ENCODE measurements at regions not wholly inside any gene's neighbourhood (a gene's known extent, or its start where the extent isn't known, plus 50 kb on each side); places are given as distances from the start of the nearest gene placed in this dataset.

DNA sequence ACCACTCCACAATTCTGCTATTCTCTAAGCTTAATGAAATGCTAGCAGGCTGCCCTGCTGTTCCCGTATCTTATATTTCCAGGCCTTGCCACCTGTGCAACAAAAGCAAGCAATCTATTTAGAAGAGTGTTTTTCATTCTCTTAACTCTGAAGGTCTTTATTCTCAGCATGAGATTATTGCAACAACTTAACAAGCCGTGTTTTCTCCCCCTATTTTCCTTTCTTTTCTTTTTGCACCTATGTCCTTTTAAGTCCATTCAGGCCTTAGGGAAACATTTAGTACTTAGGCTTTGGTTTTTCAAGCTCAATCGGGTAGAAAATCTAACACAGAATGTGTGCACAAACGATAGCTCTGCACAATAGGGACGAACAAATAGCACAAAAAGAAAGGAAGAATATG, 89.6 kb upstream of the DMRTA1 start:
- 83% methylated on average over 5 of the region's 5 CpGs for WGBS
- H3K27ac ChIP-seq (ENCODE audit: low read depth in 1 of 2, low read length in 1 of 2): no peak overlapping the region
- no peak for DNase-seq (ENCODE audit: low read depth in 6 of 9, low spot score in 9 of 9)
- no peaks in the 10 kb centered on the region for H3K36me3 ChIP-seq (ENCODE audit: control insufficient read depth in 2 of 2, insufficient read depth in 2 of 2, low read length in 1 of 2)
- no peaks in the 10 kb centered on the region for H3K9me3 ChIP-seq (ENCODE audit: control insufficient read depth in 2 of 2, insufficient read depth in 1 of 2, low read length in 1 of 2)
- no peaks in the 10 kb centered on the region for H3K4me1 ChIP-seq (ENCODE audit: control insufficient read depth in 2 of 2, insufficient read depth in 2 of 2, low read length in 2 of 2)
- no peaks in the 10 kb centered on the region for H3K27me3 ChIP-seq (ENCODE audit: control insufficient read depth in 2 of 2, insufficient read depth in 1 of 2, low read length in 1 of 2)
- H3K4me3 ChIP-seq (ENCODE audit: low read length in 2 of 2): no peak overlapping the region

DNA sequence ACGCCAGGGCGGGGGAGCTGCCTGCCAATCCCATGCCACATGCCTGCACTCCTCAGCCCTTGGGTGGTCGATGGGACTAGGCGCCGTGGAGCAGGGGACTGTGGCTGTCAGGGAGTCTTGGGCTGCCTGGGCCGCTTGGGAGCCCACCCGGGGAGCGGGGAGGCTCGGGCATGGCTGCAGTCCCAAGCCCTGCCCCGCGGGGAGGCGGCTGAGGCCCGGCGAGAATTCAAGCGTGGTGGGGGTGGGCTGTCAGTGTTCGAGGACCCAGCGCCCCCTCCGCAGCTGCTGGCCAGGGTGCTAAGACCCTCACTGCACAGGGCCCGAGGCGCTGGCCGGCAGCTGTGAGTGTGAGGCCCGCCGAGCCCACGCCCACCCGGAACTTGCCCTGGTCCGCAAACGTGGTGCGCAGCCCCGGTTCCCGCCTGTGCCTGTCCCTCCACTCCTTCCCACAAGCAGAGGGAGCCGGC, 83.2 kb upstream of the DMRTA1 start:
- no peaks in the 10 kb centered on the region for H3K4me1 ChIP-seq (ENCODE audit: control insufficient read depth in 2 of 2, insufficient read depth in 2 of 2, low read length in 2 of 2)
- DNase-seq (ENCODE audit: low read depth in 6 of 9, low spot score in 9 of 9): no peak
- no peaks in the 10 kb centered on the region for H3K36me3 ChIP-seq (ENCODE audit: control insufficient read depth in 2 of 2, insufficient read depth in 2 of 2, low read length in 1 of 2)
- 94% methylated on average over 31 of the region's 31 CpGs for WGBS
- no peak overlapping the region for H3K27ac ChIP-seq (ENCODE audit: low read depth in 1 of 2, low read length in 1 of 2)
- no peak overlapping the region for H3K4me3 ChIP-seq (ENCODE audit: low read length in 2 of 2)
- no peaks in the 10 kb centered on the region for H3K27me3 ChIP-seq (ENCODE audit: control insufficient read depth in 2 of 2, insufficient read depth in 1 of 2, low read length in 1 of 2)
- H3K9me3 ChIP-seq (ENCODE audit: control insufficient read depth in 2 of 2, insufficient read depth in 1 of 2, low read length in 1 of 2): peaks cover 0 to 8% of the 10 kb centered on the region in 2 donors

DNA sequence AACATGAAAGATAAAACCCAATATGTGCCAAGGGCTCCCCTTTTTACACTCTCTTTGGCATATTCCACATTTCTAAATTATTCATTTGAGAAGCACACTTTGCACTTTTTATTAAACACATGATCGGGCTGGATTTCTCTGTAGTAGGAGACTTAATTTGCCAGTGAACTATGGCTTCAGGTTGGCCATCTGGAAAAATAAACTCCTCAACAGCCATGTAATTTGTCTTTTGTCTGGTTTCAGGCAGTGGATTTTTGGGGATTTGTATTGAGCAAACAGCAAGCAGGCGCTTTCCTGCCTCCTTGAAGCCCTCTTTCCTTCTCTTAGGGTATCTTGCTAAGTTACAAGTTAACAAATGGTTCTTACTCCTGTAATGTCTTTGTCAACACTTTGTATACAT, 73.0 kb upstream of the DMRTA1 start:
- WGBS: 90% methylated on average over 2 of the region's 2 CpGs
- Histone ChIP-seq H3K4me1 (ENCODE audit: control insufficient read depth in 2 of 2, insufficient read depth in 2 of 2, low read length in 2 of 2) (no peaks in the 10 kb centered on the region), H3K9me3 (ENCODE audit: control insufficient read depth in 2 of 2, insufficient read depth in 1 of 2, low read length in 1 of 2) (no peaks in the 10 kb centered on the region), H3K4me3 (ENCODE audit: low read length in 2 of 2) (no peak overlapping the region), H3K27me3 (ENCODE audit: control insufficient read depth in 2 of 2, insufficient read depth in 1 of 2, low read length in 1 of 2) (no peaks in the 10 kb centered on the region), H3K36me3 (ENCODE audit: control insufficient read depth in 2 of 2, insufficient read depth in 2 of 2, low read length in 1 of 2) (no peaks in the 10 kb centered on the region), H3K27ac (ENCODE audit: low read depth in 1 of 2, low read length in 1 of 2) (no peak overlapping the region)
- no peak for DNase-seq (ENCODE audit: low read depth in 6 of 9, low spot score in 9 of 9)

DNA sequence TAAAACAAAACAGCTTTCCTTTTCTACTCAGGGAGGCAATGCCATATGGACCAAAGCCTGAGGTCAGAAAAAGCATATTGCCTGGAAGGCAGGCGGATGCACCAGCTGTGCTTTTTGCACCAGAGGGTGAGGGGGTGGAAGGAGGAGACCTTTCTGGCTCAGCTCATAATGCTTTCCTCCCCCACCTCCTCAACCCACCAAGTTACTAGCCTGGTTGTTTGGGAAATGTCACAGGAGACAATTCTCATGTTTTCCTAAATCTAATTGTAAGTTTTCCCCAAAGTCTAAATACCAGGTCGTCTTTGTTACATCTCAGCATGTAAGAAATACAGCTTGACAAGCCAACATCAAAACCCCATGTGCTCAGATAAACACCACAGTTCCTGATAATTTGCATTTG, 72.6 kb upstream of the DMRTA1 start:
- Histone ChIP-seq H3K9me3 (ENCODE audit: control insufficient read depth in 2 of 2, insufficient read depth in 1 of 2, low read length in 1 of 2) (no peaks in the 10 kb centered on the region), H3K27ac (ENCODE audit: low read depth in 1 of 2, low read length in 1 of 2) (no peak overlapping the region), H3K4me3 (ENCODE audit: low read length in 2 of 2) (no peak overlapping the region), H3K36me3 (ENCODE audit: control insufficient read depth in 2 of 2, insufficient read depth in 2 of 2, low read length in 1 of 2) (no peaks in the 10 kb centered on the region), H3K4me1 (ENCODE audit: control insufficient read depth in 2 of 2, insufficient read depth in 2 of 2, low read length in 2 of 2) (no peaks in the 10 kb centered on the region), H3K27me3 (ENCODE audit: control insufficient read depth in 2 of 2, insufficient read depth in 1 of 2, low read length in 1 of 2) (no peaks in the 10 kb centered on the region)
- WGBS: 60% methylated on average over 2 of the region's 2 CpGs
- no peak for DNase-seq (ENCODE audit: low read depth in 6 of 9, low spot score in 9 of 9)

DNA sequence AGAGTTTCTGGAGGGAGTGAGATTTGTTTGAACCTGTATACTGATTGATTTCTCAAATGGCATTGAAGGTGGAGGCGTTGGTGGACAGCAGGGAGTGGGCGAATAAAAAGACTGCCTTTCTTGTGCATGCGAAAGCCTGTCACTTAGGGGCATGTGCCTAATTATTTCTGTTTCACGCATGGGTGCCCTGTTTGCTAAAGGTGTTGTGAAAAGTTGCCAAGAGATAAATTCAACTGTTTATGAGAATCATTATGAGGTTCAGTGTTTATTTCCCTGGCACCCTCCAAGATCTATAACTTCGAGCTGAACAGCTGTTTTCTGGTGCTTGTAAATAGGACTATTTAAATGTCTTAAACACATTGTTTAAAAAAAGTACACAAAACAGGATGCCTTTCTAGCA, 67.4 kb upstream of the DMRTA1 start:
- no peak for DNase-seq (ENCODE audit: low read depth in 6 of 9, low spot score in 9 of 9)
- no peaks in the 10 kb centered on the region for H3K36me3 ChIP-seq (ENCODE audit: control insufficient read depth in 2 of 2, insufficient read depth in 2 of 2, low read length in 1 of 2)
- no peak overlapping the region for H3K4me3 ChIP-seq (ENCODE audit: low read length in 2 of 2)
- 80% methylated on average over 5 of the region's 5 CpGs for WGBS
- no peak overlapping the region for H3K27ac ChIP-seq (ENCODE audit: low read depth in 1 of 2, low read length in 1 of 2)
- no peaks in the 10 kb centered on the region for H3K9me3 ChIP-seq (ENCODE audit: control insufficient read depth in 2 of 2, insufficient read depth in 1 of 2, low read length in 1 of 2)
- H3K4me1 ChIP-seq (ENCODE audit: control insufficient read depth in 2 of 2, insufficient read depth in 2 of 2, low read length in 2 of 2): no peaks in the 10 kb centered on the region
- no peaks in the 10 kb centered on the region for H3K27me3 ChIP-seq (ENCODE audit: control insufficient read depth in 2 of 2, insufficient read depth in 1 of 2, low read length in 1 of 2)

DNA sequence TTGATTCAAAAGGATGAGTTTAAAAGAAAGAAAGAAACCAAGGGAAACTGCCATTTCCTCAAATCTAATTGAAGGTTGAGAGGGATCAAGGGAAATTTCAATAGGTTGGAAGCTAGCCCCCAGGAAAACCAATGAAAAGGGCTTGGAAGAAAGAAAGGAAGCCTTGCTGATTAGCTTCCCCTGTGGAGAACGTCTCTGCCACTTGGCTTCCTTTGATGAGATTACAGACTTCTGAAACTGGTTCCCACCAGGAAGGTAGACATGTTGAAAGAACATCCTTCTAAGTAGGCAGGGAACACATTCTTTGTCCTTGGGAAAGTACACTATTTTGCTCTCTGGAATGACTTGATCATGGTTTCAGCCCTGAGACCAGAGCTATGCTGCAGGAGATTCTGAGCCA, 65.5 kb upstream of the DMRTA1 start:
- H3K4me1 ChIP-seq (ENCODE audit: control insufficient read depth in 2 of 2, insufficient read depth in 2 of 2, low read length in 2 of 2): no peaks in the 10 kb centered on the region
- no peaks in the 10 kb centered on the region for H3K9me3 ChIP-seq (ENCODE audit: control insufficient read depth in 2 of 2, insufficient read depth in 1 of 2, low read length in 1 of 2)
- no peaks in the 10 kb centered on the region for H3K27me3 ChIP-seq (ENCODE audit: control insufficient read depth in 2 of 2, insufficient read depth in 1 of 2, low read length in 1 of 2)
- no peaks in the 10 kb centered on the region for H3K36me3 ChIP-seq (ENCODE audit: control insufficient read depth in 2 of 2, insufficient read depth in 2 of 2, low read length in 1 of 2)
- WGBS: 29% methylated on average over 1 of the region's 1 CpG
- no peak overlapping the region for H3K27ac ChIP-seq (ENCODE audit: low read depth in 1 of 2, low read length in 1 of 2)
- DNase-seq (ENCODE audit: low read depth in 6 of 9, low spot score in 9 of 9): no peak
- no peak overlapping the region for H3K4me3 ChIP-seq (ENCODE audit: low read length in 2 of 2)

DNA sequence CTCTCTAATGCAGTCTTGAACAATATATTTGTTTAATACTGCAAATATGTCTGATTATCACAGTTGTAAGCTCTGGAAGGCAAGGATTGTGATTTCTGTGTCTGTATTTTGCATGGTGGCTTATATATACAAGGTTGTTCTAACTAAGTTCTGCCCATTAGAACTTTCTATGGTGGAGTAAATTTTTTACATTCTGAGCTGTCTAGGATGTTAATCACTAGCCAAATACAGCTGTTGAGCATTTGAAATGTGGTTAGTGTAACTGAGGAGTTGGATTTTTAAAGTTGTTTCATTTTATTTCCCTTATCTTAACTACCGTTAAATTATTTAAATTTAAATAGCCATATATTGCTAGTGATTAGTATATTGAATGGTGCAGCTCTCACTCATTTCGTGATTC, 64.3 kb upstream of the DMRTA1 start:
- no peaks in the 10 kb centered on the region for H3K27me3 ChIP-seq (ENCODE audit: control insufficient read depth in 2 of 2, insufficient read depth in 1 of 2, low read length in 1 of 2)
- no peak for DNase-seq (ENCODE audit: low read depth in 6 of 9, low spot score in 9 of 9)
- no peaks in the 10 kb centered on the region for H3K36me3 ChIP-seq (ENCODE audit: control insufficient read depth in 2 of 2, insufficient read depth in 2 of 2, low read length in 1 of 2)
- no peak overlapping the region for H3K27ac ChIP-seq (ENCODE audit: low read depth in 1 of 2, low read length in 1 of 2)
- WGBS: 77% methylated on average over 2 of the region's 2 CpGs
- no peaks in the 10 kb centered on the region for H3K9me3 ChIP-seq (ENCODE audit: control insufficient read depth in 2 of 2, insufficient read depth in 1 of 2, low read length in 1 of 2)
- H3K4me3 ChIP-seq (ENCODE audit: low read length in 2 of 2): no peak overlapping the region
- H3K4me1 ChIP-seq (ENCODE audit: control insufficient read depth in 2 of 2, insufficient read depth in 2 of 2, low read length in 2 of 2): no peaks in the 10 kb centered on the region

DNA sequence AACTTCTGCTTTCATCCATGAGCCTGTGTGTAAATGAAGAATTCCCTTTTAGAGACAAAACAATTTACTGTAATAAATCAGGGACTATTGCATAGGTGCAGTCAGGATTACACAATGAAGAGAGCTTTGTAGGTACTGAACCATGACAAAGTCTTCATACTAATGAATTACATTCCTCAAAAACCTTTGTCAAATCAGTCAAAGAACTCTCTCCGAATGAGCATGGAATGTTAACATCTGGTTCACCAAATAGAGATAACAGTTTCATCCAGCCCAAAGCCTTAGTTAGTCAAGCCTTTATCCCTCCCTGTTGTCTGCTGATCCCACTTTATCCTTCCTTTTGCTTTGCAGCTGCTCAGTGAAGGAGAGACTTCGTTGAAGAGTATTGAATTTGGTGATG, 62.9 kb upstream of the DMRTA1 start:
- H3K9me3 ChIP-seq (ENCODE audit: control insufficient read depth in 2 of 2, insufficient read depth in 1 of 2, low read length in 1 of 2): no peaks in the 10 kb centered on the region
- H3K27ac ChIP-seq (ENCODE audit: low read depth in 1 of 2, low read length in 1 of 2): no peak overlapping the region
- H3K36me3 ChIP-seq (ENCODE audit: control insufficient read depth in 2 of 2, insufficient read depth in 2 of 2, low read length in 1 of 2): no peaks in the 10 kb centered on the region
- H3K4me3 ChIP-seq (ENCODE audit: low read length in 2 of 2): no peak overlapping the region
- H3K27me3 ChIP-seq (ENCODE audit: control insufficient read depth in 2 of 2, insufficient read depth in 1 of 2, low read length in 1 of 2): no peaks in the 10 kb centered on the region
- no peak for DNase-seq (ENCODE audit: low read depth in 6 of 9, low spot score in 9 of 9)
- 86% methylated on average over 2 of the region's 2 CpGs for WGBS
- H3K4me1 ChIP-seq (ENCODE audit: control insufficient read depth in 2 of 2, insufficient read depth in 2 of 2, low read length in 2 of 2): no peaks in the 10 kb centered on the region

DNA sequence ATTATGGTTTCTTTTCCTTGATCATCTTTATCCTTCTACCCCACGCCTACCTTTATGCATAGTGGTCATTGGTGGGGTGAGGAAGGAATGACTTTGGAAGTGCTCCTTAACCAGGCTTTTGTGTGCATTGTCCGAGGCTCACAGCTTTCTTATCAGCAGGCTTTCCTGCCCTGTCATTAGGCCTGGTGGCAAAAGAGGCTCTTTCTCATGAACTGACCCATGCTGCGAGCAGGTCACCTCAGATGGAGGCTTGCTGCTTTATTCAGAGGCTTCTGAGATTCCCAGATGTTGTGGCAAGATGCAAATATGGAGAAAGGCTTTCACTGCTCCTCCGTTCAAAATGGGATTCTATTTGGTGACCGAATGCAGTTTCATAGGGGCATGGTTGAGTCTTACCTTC, 57.4 kb upstream of the DMRTA1 start:
- no peaks in the 10 kb centered on the region for H3K4me1 ChIP-seq (ENCODE audit: control insufficient read depth in 2 of 2, insufficient read depth in 2 of 2, low read length in 2 of 2)
- H3K4me3 ChIP-seq (ENCODE audit: low read length in 2 of 2): no peak overlapping the region
- H3K27ac ChIP-seq (ENCODE audit: low read depth in 1 of 2, low read length in 1 of 2): no peak overlapping the region
- H3K27me3 ChIP-seq (ENCODE audit: control insufficient read depth in 2 of 2, insufficient read depth in 1 of 2, low read length in 1 of 2): no peaks in the 10 kb centered on the region
- WGBS: 67% methylated on average over 5 of the region's 5 CpGs
- H3K9me3 ChIP-seq (ENCODE audit: control insufficient read depth in 2 of 2, insufficient read depth in 1 of 2, low read length in 1 of 2): no peaks in the 10 kb centered on the region
- no peak for DNase-seq (ENCODE audit: low read depth in 6 of 9, low spot score in 9 of 9)
- no peaks in the 10 kb centered on the region for H3K36me3 ChIP-seq (ENCODE audit: control insufficient read depth in 2 of 2, insufficient read depth in 2 of 2, low read length in 1 of 2)

DNA sequence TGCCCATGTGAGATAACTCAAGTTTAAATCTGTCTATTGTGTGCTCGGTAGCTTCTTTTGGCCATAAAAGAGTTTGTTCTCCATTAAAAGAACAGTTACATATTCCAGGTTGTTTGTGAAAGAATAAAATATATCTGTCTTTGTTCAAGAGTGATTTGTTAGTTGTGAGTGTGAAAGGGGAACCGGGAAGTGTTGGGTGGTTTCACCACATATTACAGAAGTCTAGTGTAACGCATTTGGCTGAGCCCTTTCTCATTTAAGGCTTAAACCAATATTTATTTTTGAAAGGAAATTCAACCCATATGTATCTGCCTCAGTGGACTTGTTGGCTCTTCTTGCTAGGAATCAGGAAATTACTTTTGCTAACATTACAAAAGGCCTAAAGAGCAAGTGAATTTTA, 54.1 kb upstream of the DMRTA1 start:
- no peak overlapping the region for H3K4me3 ChIP-seq (ENCODE audit: low read length in 2 of 2)
- no peak overlapping the region for H3K27ac ChIP-seq (ENCODE audit: low read depth in 1 of 2, low read length in 1 of 2)
- WGBS: 76% methylated on average over 3 of the region's 3 CpGs
- H3K4me1 ChIP-seq (ENCODE audit: control insufficient read depth in 2 of 2, insufficient read depth in 2 of 2, low read length in 2 of 2): no peaks in the 10 kb centered on the region
- no peaks in the 10 kb centered on the region for H3K9me3 ChIP-seq (ENCODE audit: control insufficient read depth in 2 of 2, insufficient read depth in 1 of 2, low read length in 1 of 2)
- no peaks in the 10 kb centered on the region for H3K27me3 ChIP-seq (ENCODE audit: control insufficient read depth in 2 of 2, insufficient read depth in 1 of 2, low read length in 1 of 2)
- DNase-seq (ENCODE audit: low read depth in 6 of 9, low spot score in 9 of 9): no peak
- H3K36me3 ChIP-seq (ENCODE audit: control insufficient read depth in 2 of 2, insufficient read depth in 2 of 2, low read length in 1 of 2): no peaks in the 10 kb centered on the region
